ENCODE measurements at regions not wholly inside any gene's neighbourhood (a gene's known extent, or its start where the extent isn't known, plus 50 kb on each side); places are given as distances from the start of the nearest gene placed in this dataset.

DNA sequence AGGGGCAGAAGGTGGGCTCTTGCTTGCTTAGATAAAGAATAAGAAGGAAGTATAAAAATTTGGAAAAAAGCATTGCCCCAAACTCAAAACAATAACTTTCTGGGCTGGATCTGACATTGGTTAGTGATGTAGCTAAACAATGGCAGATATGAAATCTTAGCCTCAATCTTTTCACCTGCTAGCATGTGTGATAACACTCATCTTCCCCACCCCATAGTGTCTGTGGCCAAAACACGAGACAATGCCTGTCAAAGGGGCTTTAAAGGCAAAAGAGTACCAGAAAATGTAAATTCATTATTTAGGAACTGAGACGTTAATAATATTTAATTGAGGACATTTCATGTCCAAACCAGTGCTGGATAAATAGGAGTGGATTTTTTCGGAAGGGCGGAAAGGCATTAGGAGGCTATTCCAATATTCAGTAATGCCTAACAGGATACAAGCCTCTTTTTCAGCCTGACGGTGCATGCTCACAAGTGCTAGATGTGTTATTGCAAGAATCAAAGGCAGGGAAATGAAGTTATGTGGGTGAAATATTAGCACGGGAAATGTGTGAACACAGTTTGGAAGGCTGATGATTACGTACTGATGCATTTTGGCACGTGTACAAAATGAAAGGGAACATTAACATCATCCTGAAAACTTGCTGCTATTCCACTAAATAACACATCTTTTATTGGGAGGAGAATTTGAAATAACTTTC, 395.7 kb downstream of the GALR1 start:
- TF ChIP-seq EZH2phosphoT487 (IDR thresholded peaks at IDR 0.05; ENCODE audit: low read depth), result no peak
- TF ChIP-seq, protein P1, sequence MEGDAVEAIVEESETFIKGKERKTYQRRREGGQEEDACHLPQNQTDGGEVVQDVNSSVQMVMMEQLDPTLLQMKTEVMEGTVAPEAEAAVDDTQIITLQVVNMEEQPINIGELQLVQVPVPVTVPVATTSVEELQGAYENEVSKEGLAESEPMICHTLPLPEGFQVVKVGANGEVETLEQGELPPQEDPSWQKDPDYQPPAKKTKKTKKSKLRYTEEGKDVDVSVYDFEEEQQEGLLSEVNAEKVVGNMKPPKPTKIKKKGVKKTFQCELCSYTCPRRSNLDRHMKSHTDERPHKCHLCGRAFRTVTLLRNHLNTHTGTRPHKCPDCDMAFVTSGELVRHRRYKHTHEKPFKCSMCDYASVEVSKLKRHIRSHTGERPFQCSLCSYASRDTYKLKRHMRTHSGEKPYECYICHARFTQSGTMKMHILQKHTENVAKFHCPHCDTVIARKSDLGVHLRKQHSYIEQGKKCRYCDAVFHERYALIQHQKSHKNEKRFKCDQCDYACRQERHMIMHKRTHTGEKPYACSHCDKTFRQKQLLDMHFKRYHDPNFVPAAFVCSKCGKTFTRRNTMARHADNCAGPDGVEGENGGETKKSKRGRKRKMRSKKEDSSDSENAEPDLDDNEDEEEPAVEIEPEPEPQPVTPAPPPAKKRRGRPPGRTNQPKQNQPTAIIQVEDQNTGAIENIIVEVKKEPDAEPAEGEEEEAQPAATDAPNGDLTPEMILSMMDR (IDR thresholded peaks at IDR 0.05; ENCODE audit: low read depth, low read length), result no peak
